ENCODE measurements at regions not wholly inside any gene's neighbourhood (a gene's known extent, or its start where the extent isn't known, plus 50 kb on each side); places are given as distances from the start of the nearest gene placed in this dataset.

GRCh38 chr2:200235533-200235932 is 71.0 kb upstream of the SPATS2L start:
- Histone ChIP-seq H3K9me3 (ENCODE audit: control insufficient read depth in 2 of 3, low read length in 3 of 3) (no peaks in the 10 kb centered on the region), H3K36me3 (ENCODE audit: control insufficient read depth in 2 of 3, insufficient read depth in 3 of 3, low read length in 3 of 3) (no peaks in the 10 kb centered on the region), H3K27ac (ENCODE audit: low read depth, low read length) (no peak overlapping the region), H3K4me3 (ENCODE audit: low read length) (no peak overlapping the region), H3K27me3 (ENCODE audit: control insufficient read depth in 2 of 2, insufficient read depth in 2 of 2, low read length in 2 of 2) (no peaks in the 10 kb centered on the region), H3K4me1 (ENCODE audit: control insufficient read depth in 2 of 2, insufficient read depth in 2 of 2, low read length in 2 of 2) (no peaks in the 10 kb centered on the region)
- CTCF ChIA-PET = no interaction called here
- Mint-ChIP-seq H3K27me3 (peaks cover 0 to 53% (median 4%) of the 10 kb centered on the region in 5 donors), H3K4me1 (peaks cover 0 to 5% (median 3%) of the 10 kb centered on the region in 7 donors), H3K4me3 (no peak overlapping the region), H3K9me3 (no peaks in the 10 kb centered on the region), H3K36me3 (no peaks in the 10 kb centered on the region), H3K27ac (no peak overlapping the region)
- intact Hi-C loops (cut with micrococcal nuclease) = no loop called here
- POLR2A ChIA-PET = no interaction called here
- ATAC-seq = no peak
- DNase-seq = no peak

GRCh38 chr2:200239216-200239615 is 67.3 kb upstream of the SPATS2L start:
- Histone ChIP-seq H3K9me3 (ENCODE audit: control insufficient read depth in 2 of 3, low read length in 3 of 3) (no peaks in the 10 kb centered on the region), H3K27me3 (ENCODE audit: control insufficient read depth in 2 of 2, insufficient read depth in 2 of 2, low read length in 2 of 2) (no peaks in the 10 kb centered on the region), H3K27ac (ENCODE audit: low read depth, low read length) (no peak overlapping the region), H3K4me1 (ENCODE audit: control insufficient read depth in 2 of 2, insufficient read depth in 2 of 2, low read length in 2 of 2) (no peaks in the 10 kb centered on the region), H3K4me3 (ENCODE audit: low read length) (no peak overlapping the region), H3K36me3 (ENCODE audit: control insufficient read depth in 2 of 3, insufficient read depth in 3 of 3, low read length in 3 of 3) (no peaks in the 10 kb centered on the region)
- ChIA-PET POLR2A (interaction anchor here (0.6 kb wide), 1 partner anchor 227 kb away, joined by 3 read pairs; no protein-coding TSS in a partner anchor), CTCF (no interaction called here)
- H3K27me3 Mint-ChIP-seq = peaks cover 0 to 62% (median 8%) of the 10 kb centered on the region in 5 donors
- H3K4me3 Mint-ChIP-seq = no peak overlapping the region
- no peak overlapping the region for H3K27ac Mint-ChIP-seq
- H3K4me1 Mint-ChIP-seq = peaks cover 0 to 5% (median 3%) of the 10 kb centered on the region in 7 donors
- no peak for ATAC-seq
- H3K9me3 Mint-ChIP-seq = no peaks in the 10 kb centered on the region
- intact Hi-C loops (cut with micrococcal nuclease) = no loop called here
- H3K36me3 Mint-ChIP-seq = no peaks in the 10 kb centered on the region
- DNase-seq = no peak

DNA sequence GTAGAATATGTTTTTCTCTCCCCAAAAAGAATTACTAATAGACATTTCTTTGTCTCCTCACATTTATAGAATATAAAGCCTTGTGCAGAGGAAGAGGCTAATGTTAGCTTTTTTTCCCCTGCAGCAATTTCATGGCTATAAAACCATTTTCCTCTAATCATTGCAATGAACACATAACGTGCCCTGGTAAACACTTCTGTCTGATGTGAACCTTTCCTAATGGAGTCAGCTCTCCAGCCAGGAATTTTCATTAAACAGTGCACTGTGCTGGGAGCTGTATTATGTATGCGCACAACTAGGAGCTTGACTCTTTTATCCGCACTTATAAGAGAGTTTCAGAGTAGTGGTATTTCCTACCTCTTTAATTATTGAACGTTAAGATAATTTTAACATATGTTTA is 63.9 kb upstream of the SPATS2L start:
- POLR2A ChIA-PET = interaction anchor here (0.6 kb wide), 1 partner anchor 10 kb away, joined by 3 read pairs; no protein-coding TSS in a partner anchor
- no peak overlapping the region for H3K27ac Mint-ChIP-seq
- no peak for ATAC-seq

GRCh38 chr2:200243441-200243840 is 63.1 kb upstream of the SPATS2L start:
- Mint-ChIP-seq H3K4me1 (peaks cover 0 to 5% (median 3%) of the 10 kb centered on the region in 7 donors), H3K27me3 (peaks cover 0 to 59% (median 8%) of the 10 kb centered on the region in 5 donors), H3K9me3 (no peaks in the 10 kb centered on the region), H3K36me3 (no peaks in the 10 kb centered on the region), H3K27ac (no peak overlapping the region), H3K4me3 (no peak overlapping the region)
- H3K4me3 ChIP-seq (ENCODE audit: low read length) = no peak overlapping the region
- H3K4me1 ChIP-seq (ENCODE audit: control insufficient read depth in 2 of 2, insufficient read depth in 2 of 2, low read length in 2 of 2) = no peaks in the 10 kb centered on the region
- no peaks in the 10 kb centered on the region for H3K27me3 ChIP-seq (ENCODE audit: control insufficient read depth in 2 of 2, insufficient read depth in 2 of 2, low read length in 2 of 2)
- ATAC-seq (no peak), DNase-seq (no peak)
- intact Hi-C loops (cut with micrococcal nuclease) = no loop called here
- CTCF ChIA-PET = interaction anchor here (0.6 kb wide), 1 partner anchor 370 kb away, joined by 4 read pairs; no protein-coding TSS in a partner anchor
- no peaks in the 10 kb centered on the region for H3K9me3 ChIP-seq (ENCODE audit: control insufficient read depth in 2 of 3, low read length in 3 of 3)
- no peak overlapping the region for H3K27ac ChIP-seq (ENCODE audit: low read depth, low read length)
- H3K36me3 ChIP-seq (ENCODE audit: control insufficient read depth in 2 of 3, insufficient read depth in 3 of 3, low read length in 3 of 3) = no peaks in the 10 kb centered on the region
- POLR2A ChIA-PET = no interaction called here

More for the DNA sequence above, 63.9 kb upstream of the SPATS2L start:
- no peaks in the 10 kb centered on the region for H3K36me3 Mint-ChIP-seq
- H3K4me1 Mint-ChIP-seq = peaks cover 0 to 5% (median 3%) of the 10 kb centered on the region in 7 donors
- Histone ChIP-seq H3K9me3 (ENCODE audit: control insufficient read depth in 2 of 3, low read length in 3 of 3) (no peaks in the 10 kb centered on the region), H3K27ac (ENCODE audit: low read depth, low read length) (no peak overlapping the region), H3K27me3 (ENCODE audit: control insufficient read depth in 2 of 2, insufficient read depth in 2 of 2, low read length in 2 of 2) (no peaks in the 10 kb centered on the region), H3K4me1 (ENCODE audit: control insufficient read depth in 2 of 2, insufficient read depth in 2 of 2, low read length in 2 of 2) (no peaks in the 10 kb centered on the region), H3K4me3 (ENCODE audit: low read length) (no peak overlapping the region), H3K36me3 (ENCODE audit: control insufficient read depth in 2 of 3, insufficient read depth in 3 of 3, low read length in 3 of 3) (no peaks in the 10 kb centered on the region)
- H3K4me3 Mint-ChIP-seq = no peak overlapping the region
- DNase-seq = no peak
- H3K27me3 Mint-ChIP-seq = peaks cover 0 to 64% (median 8%) of the 10 kb centered on the region in 5 donors
- no peaks in the 10 kb centered on the region for H3K9me3 Mint-ChIP-seq
- CTCF ChIA-PET = no interaction called here
- intact Hi-C loops (cut with micrococcal nuclease) = no loop called here

DNA sequence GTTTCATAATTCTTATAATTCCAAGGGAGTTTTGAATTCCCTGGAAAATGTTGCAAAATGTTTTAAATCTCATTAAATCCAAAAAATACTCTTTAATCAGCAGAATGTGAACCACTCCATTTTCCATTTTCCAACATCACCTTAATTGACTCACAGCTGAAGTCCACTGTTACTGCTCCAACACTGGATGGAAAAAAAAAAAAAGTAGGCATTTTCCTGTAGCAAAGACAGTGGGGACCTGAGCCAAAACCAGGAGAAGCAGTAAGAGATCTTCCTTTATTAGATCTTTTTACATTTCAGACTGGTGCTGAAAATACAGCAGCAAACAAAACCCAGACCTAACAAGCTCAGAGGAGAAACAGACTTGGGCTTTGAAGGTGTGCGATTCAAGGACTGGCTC is 62.4 kb upstream of the SPATS2L start:
- CTCF ChIA-PET = no interaction called here
- H3K4me3 ChIP-seq (ENCODE audit: low read length) = no peak overlapping the region
- H3K4me1 ChIP-seq (ENCODE audit: control insufficient read depth in 2 of 2, insufficient read depth in 2 of 2, low read length in 2 of 2) = no peaks in the 10 kb centered on the region
- H3K4me3 Mint-ChIP-seq = no peak overlapping the region
- DNase-seq = no peak
- no peak overlapping the region for H3K27ac ChIP-seq (ENCODE audit: low read depth, low read length)
- ATAC-seq = no peak
- H3K27me3 ChIP-seq (ENCODE audit: control insufficient read depth in 2 of 2, insufficient read depth in 2 of 2, low read length in 2 of 2) = no peaks in the 10 kb centered on the region
- no peak overlapping the region for H3K27ac Mint-ChIP-seq
- no peaks in the 10 kb centered on the region for H3K36me3 ChIP-seq (ENCODE audit: control insufficient read depth in 2 of 3, insufficient read depth in 3 of 3, low read length in 3 of 3)
- H3K9me3 Mint-ChIP-seq = no peaks in the 10 kb centered on the region
- POLR2A ChIA-PET = no interaction called here
- H3K36me3 Mint-ChIP-seq = no peaks in the 10 kb centered on the region
- H3K27me3 Mint-ChIP-seq = peaks cover 0 to 56% (median 8%) of the 10 kb centered on the region in 5 donors
- intact Hi-C loops (cut with micrococcal nuclease) = no loop called here
- H3K4me1 Mint-ChIP-seq = peaks cover 0 to 3% (median 3%) of the 10 kb centered on the region in 7 donors
- H3K9me3 ChIP-seq (ENCODE audit: control insufficient read depth in 2 of 3, low read length in 3 of 3) = no peaks in the 10 kb centered on the region

DNA sequence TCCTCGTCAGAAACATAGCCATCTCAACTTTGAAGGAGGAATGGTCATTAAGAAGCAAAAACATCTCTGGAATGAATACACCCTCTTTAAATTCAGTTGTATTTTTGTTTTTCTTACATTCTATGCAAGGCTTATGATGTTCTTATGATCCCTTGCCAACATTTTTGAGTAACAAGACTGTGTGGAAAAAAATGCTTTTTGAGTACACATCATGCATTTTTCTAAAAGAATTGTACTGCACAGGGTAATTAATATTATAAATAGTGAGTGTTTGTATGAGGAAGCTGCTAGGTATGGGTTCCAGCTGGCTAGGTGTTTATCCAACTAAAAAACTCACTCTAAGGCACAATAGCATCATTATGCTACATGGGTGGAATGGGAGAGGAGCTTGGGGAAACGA is 59.0 kb upstream of the SPATS2L start:
- Histone ChIP-seq H3K27ac (ENCODE audit: low read depth, low read length) (no peak overlapping the region), H3K4me3 (ENCODE audit: low read length) (no peak overlapping the region), H3K9me3 (ENCODE audit: control insufficient read depth in 2 of 3, low read length in 3 of 3) (no peaks in the 10 kb centered on the region), H3K4me1 (ENCODE audit: control insufficient read depth in 2 of 2, insufficient read depth in 2 of 2, low read length in 2 of 2) (no peaks in the 10 kb centered on the region), H3K27me3 (ENCODE audit: control insufficient read depth in 2 of 2, insufficient read depth in 2 of 2, low read length in 2 of 2) (no peaks in the 10 kb centered on the region), H3K36me3 (ENCODE audit: control insufficient read depth in 2 of 3, insufficient read depth in 3 of 3, low read length in 3 of 3) (no peaks in the 10 kb centered on the region)
- CTCF ChIA-PET = no interaction called here
- POLR2A ChIA-PET = no interaction called here
- Mint-ChIP-seq H3K4me1 (peaks cover 0 to 5% (median 0%) of the 10 kb centered on the region in 7 donors), H3K27me3 (peaks cover 0 to 42% (median 4%) of the 10 kb centered on the region in 5 donors), H3K4me3 (no peak overlapping the region), H3K36me3 (no peaks in the 10 kb centered on the region), H3K9me3 (no peaks in the 10 kb centered on the region), H3K27ac (no peak overlapping the region)
- intact Hi-C loops (cut with micrococcal nuclease) = no loop called here
- ATAC-seq (no peak), DNase-seq (no peak)

DNA sequence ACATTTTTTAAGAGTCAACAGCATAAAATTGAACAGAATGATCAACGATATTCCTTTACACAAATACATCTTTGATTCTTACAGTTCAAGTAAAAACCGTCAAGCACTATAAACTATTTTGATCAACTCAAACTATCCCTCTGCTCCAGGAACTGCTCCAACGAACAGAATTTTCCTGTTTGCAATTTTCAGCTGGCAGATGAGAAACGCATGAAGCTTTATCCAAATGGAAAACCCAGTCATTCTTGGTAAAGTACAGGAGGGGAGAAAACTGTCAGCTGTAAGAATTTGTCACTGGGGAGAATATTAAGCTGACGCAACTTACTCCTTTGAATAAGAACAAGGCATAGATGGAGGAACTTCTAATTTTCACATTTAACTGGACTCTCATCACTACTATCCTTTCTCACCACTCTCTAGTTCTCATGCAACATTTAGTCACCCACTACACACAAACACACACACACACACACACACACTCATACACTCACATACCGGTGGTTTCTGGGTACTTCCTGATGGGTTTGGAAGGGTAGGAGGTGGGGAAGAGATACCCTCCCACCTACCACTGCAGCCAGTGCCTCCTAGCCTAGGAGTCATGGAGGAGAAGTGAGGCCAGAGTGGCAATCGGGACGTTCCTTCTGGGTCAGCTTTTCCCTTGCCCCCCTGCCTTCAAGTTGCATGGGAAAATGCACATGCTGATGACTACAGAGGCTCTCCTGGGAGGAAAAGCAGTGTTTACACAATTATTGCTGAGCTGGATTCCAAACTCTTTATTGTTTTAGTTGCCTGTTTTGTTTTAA is 54.0 kb upstream of the SPATS2L start:
- H3K36me3 ChIP-seq (ENCODE audit: control insufficient read depth in 2 of 3, insufficient read depth in 3 of 3, low read length in 3 of 3) = no peaks in the 10 kb centered on the region
- H3K9me3 Mint-ChIP-seq = no peaks in the 10 kb centered on the region
- no peak overlapping the region for H3K4me3 ChIP-seq (ENCODE audit: low read length)
- H3K4me1 Mint-ChIP-seq = peaks cover 0 to 5% (median 0%) of the 10 kb centered on the region in 7 donors
- no peak overlapping the region for H3K27ac Mint-ChIP-seq
- no peaks in the 10 kb centered on the region for H3K36me3 Mint-ChIP-seq
- intact Hi-C loops (cut with micrococcal nuclease) = no loop called here
- no peaks in the 10 kb centered on the region for H3K4me1 ChIP-seq (ENCODE audit: control insufficient read depth in 2 of 2, insufficient read depth in 2 of 2, low read length in 2 of 2)
- peaks cover 8 to 28% (median 10%) of the 10 kb centered on the region in 5 donors for H3K27me3 Mint-ChIP-seq
- ATAC-seq = no peak
- POLR2A ChIA-PET = interaction anchor here (0.6 kb wide), 1 partner anchor 10 kb away, joined by 3 read pairs; no protein-coding TSS in a partner anchor
- DNase-seq = no peak
- H3K4me3 Mint-ChIP-seq = no peak overlapping the region
- H3K9me3 ChIP-seq (ENCODE audit: control insufficient read depth in 2 of 3, low read length in 3 of 3) = no peaks in the 10 kb centered on the region
- H3K27ac ChIP-seq (ENCODE audit: low read depth, low read length) = no peak overlapping the region
- CTCF ChIA-PET = no interaction called here
- no peaks in the 10 kb centered on the region for H3K27me3 ChIP-seq (ENCODE audit: control insufficient read depth in 2 of 2, insufficient read depth in 2 of 2, low read length in 2 of 2)

All from naive thymus-derived CD4-positive, alpha-beta T cell (primary cell).